OCI-LY3 (cell line): ENCODE measurements at regions not wholly inside any gene's neighbourhood (a gene's known extent, or its start where the extent isn't known, plus 50 kb on each side); places are given as distances from the start of the nearest gene placed in this dataset.

Experiments
- EZH2phosphoT487 ChIP-seq: fragments of 200-600 bp; shearing (Covaris generic); IDR thresholded peaks from 2 replicates; pipeline ENCODE4 v1.6.1; 2018; ENCODE audit warnings: antibody characterized with exemption, mixed run types, low read depth
- TF ChIP-seq, protein P1 (sequence below): fragments of 200-600, 300-600 bp; sonication (generic); IDR thresholded peaks from 2 replicates; pipeline ENCODE4 v1.5.1; 2014; ENCODE audit warnings: antibody characterized with exemption, low read length, low read depth

DNA sequence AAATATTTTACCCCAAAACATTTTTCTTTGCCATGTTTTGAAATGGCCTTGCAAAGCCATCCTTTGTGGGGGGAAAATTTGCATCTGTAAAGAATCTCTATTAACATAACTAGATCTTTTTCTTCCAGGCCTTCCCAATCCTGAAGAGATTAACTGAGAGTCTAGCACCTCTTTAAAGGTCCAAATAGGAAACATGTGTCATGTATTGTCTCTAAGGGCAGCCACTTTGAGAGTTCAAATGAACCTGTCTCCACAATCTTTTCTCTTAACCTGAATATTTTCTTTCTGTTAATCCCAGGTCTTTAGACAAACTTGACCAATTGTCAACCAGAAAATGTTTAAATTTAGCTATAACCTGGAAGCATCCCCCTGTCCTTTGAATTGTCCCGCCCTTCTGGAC, 236.6 kb upstream of the PROK2 start:
- TF ChIP-seq, protein P1, sequence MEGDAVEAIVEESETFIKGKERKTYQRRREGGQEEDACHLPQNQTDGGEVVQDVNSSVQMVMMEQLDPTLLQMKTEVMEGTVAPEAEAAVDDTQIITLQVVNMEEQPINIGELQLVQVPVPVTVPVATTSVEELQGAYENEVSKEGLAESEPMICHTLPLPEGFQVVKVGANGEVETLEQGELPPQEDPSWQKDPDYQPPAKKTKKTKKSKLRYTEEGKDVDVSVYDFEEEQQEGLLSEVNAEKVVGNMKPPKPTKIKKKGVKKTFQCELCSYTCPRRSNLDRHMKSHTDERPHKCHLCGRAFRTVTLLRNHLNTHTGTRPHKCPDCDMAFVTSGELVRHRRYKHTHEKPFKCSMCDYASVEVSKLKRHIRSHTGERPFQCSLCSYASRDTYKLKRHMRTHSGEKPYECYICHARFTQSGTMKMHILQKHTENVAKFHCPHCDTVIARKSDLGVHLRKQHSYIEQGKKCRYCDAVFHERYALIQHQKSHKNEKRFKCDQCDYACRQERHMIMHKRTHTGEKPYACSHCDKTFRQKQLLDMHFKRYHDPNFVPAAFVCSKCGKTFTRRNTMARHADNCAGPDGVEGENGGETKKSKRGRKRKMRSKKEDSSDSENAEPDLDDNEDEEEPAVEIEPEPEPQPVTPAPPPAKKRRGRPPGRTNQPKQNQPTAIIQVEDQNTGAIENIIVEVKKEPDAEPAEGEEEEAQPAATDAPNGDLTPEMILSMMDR: no peak
- no peak for TF ChIP-seq EZH2phosphoT487
